C4-2B (cell line): ENCODE measurements at regions not wholly inside any gene's neighbourhood (a gene's known extent, or its start where the extent isn't known, plus 50 kb on each side); places are given as distances from the start of the nearest gene placed in this dataset.

ENCODE experiments used
- ZFX ChIP-seq: fragments of 450-650 bp; IDR thresholded peaks from 2 replicates; pipeline ENCODE4 v1.6.1; 2017
- TF ChIP-seq, protein P1 (sequence below): fragments of 450-650 bp; conservative IDR thresholded peaks from 2 replicates; pipeline ENCODE4 v1.5.1; 2017; ENCODE audit warnings: mild to moderate bottlenecking

DNA sequence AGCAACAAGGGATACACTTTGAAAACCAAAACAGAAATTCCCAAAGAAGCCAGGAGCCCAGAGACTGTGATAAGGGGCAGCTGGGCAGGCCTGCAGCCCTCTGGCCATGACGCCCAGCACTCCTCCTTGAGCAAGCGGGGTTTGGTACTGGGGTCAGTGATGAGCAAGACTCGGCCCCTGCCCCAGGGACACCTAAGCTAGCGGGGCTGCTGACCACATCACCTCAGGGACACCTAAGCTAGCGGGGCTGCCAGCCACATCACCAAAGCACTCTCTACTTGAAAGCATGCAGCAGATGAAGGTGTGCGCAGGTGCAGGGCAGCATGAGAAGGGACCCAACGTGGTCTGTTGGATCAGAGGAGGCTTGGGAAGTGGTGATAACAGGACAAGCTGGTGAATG, 108.0 kb upstream of the PPP2R2D start:
- TF ChIP-seq, protein P1, sequence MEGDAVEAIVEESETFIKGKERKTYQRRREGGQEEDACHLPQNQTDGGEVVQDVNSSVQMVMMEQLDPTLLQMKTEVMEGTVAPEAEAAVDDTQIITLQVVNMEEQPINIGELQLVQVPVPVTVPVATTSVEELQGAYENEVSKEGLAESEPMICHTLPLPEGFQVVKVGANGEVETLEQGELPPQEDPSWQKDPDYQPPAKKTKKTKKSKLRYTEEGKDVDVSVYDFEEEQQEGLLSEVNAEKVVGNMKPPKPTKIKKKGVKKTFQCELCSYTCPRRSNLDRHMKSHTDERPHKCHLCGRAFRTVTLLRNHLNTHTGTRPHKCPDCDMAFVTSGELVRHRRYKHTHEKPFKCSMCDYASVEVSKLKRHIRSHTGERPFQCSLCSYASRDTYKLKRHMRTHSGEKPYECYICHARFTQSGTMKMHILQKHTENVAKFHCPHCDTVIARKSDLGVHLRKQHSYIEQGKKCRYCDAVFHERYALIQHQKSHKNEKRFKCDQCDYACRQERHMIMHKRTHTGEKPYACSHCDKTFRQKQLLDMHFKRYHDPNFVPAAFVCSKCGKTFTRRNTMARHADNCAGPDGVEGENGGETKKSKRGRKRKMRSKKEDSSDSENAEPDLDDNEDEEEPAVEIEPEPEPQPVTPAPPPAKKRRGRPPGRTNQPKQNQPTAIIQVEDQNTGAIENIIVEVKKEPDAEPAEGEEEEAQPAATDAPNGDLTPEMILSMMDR, result no peak
- no peak for TF ChIP-seq ZFX
